ENCODE measurements at regions not wholly inside any gene's neighbourhood (a gene's known extent, or its start where the extent isn't known, plus 50 kb on each side); places are given as distances from the start of the nearest gene placed in this dataset.
"Not testable (repeated sequence)": the region's sequence is repeated elsewhere in the genome, so short reads cannot be mapped to it uniquely, and the experiment has no call there.

GRCh38 chr14:30410986-30411385 lies 148.0 kb upstream of the G2E3 start:
- Histone ChIP-seq H3K9me3 (peaks cover 0 to 5% (median 0%) of the 10 kb centered on the region in 4 donors), H3K4me3 (no peak overlapping the region), H3K27me3 (no peaks in the 10 kb centered on the region), H3K36me3 (no peaks in the 10 kb centered on the region), H3K4me1 (no peaks in the 10 kb centered on the region), H3K27ac (no peak overlapping the region)
- TF ChIP-seq POLR2AphosphoS5 (IDR thresholded peaks at IDR 0.05) (no peak), POLR2A (IDR thresholded peaks at IDR 0.05) (no peak), EP300 (IDR thresholded peaks at IDR 0.05) (no peak)
- TF ChIP-seq, protein P1, sequence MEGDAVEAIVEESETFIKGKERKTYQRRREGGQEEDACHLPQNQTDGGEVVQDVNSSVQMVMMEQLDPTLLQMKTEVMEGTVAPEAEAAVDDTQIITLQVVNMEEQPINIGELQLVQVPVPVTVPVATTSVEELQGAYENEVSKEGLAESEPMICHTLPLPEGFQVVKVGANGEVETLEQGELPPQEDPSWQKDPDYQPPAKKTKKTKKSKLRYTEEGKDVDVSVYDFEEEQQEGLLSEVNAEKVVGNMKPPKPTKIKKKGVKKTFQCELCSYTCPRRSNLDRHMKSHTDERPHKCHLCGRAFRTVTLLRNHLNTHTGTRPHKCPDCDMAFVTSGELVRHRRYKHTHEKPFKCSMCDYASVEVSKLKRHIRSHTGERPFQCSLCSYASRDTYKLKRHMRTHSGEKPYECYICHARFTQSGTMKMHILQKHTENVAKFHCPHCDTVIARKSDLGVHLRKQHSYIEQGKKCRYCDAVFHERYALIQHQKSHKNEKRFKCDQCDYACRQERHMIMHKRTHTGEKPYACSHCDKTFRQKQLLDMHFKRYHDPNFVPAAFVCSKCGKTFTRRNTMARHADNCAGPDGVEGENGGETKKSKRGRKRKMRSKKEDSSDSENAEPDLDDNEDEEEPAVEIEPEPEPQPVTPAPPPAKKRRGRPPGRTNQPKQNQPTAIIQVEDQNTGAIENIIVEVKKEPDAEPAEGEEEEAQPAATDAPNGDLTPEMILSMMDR (IDR thresholded peaks at IDR 0.05), result no peak
- no peak for DNase-seq
- WGBS, 5 donors, result 69 to 81% (median 79%) methylated on average over 4 of the region's 4 CpGs
- intact Hi-C loops (cut with DNase I; ENCODE audit: low total_unique reads), result no loop called here

DNA sequence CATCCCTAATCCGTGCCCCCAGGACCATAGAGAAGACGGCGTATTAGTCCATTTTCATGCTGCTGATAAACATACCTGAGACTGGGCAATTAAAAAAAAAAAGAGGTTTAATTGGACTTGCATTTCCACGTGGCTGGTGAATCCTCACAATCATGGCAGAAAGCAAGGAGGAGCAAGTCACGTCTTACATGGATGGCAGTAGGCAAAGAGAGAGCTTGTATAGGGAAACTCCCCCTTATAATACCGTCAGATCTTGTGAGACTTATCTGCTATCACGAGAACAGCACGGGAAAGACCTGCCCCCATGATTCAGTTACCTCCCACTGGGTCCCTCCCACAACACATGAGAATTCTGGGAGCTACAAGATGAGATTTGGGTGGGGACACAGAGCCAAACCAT lies 145.8 kb upstream of the G2E3 start:
- H3K27ac ChIP-seq; H3K27me3 ChIP-seq; H3K4me3 ChIP-seq; H3K4me1 ChIP-seq; intact Hi-C loops (cut with DNase I; ENCODE audit: low total_unique reads); H3K9me3 ChIP-seq; H3K36me3 ChIP-seq; DNase-seq: not testable (repeated sequence)
- 80 to 89% (median 84%) methylated on average over 8 of the region's 8 CpGs for WGBS, 5 donors

GRCh38 chr14:30417121-30417520 lies 141.8 kb upstream of the G2E3 start:
- no peaks in the 10 kb centered on the region for H3K36me3 ChIP-seq
- H3K27me3 ChIP-seq, result no peaks in the 10 kb centered on the region
- WGBS, 5 donors, result 88 to 100% (median 96%) methylated on average over 1 of the region's 1 CpG
- H3K4me1 ChIP-seq, result no peaks in the 10 kb centered on the region
- intact Hi-C loops (cut with DNase I; ENCODE audit: low total_unique reads), result no loop called here
- TF ChIP-seq EP300 (IDR thresholded peaks at IDR 0.05) (no peak), POLR2AphosphoS5 (IDR thresholded peaks at IDR 0.05) (no peak)
- H3K4me3 ChIP-seq, result no peak overlapping the region
- no peak for DNase-seq
- no peak overlapping the region for H3K27ac ChIP-seq
- H3K9me3 ChIP-seq, result peaks cover 0 to 5% (median 0%) of the 10 kb centered on the region in 4 donors

DNA sequence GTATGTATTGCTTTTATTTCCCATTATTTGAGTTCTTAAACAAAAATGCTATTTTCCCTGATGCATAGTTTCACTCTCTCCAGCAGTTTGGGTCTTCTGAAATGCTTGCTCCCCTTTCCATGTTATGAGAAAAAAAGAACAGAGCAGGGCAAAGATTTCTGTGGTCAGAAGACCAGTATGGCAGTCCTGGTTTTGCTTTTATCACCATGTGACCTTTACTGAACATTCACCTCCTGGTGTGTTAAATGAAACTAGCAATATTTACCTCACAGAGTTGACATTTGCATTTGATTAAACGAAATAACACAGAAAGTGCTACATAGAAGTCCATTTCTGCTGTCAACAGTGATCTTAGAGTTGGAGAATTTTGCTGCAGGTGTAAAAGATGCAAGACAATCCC lies 141.0 kb upstream of the G2E3 start:
- H3K27me3 ChIP-seq, result no peaks in the 10 kb centered on the region
- peaks cover 0 to 4% (median 0%) of the 10 kb centered on the region in 4 donors for H3K9me3 ChIP-seq
- no peak overlapping the region for H3K4me3 ChIP-seq
- no peak overlapping the region for H3K27ac ChIP-seq
- H3K36me3 ChIP-seq, result no peaks in the 10 kb centered on the region
- DNase-seq, result no peak
- no peaks in the 10 kb centered on the region for H3K4me1 ChIP-seq
- WGBS, 5 donors, result 14 to 45% (median 34%) methylated on average over 1 of the region's 1 CpG
- TF ChIP-seq, protein P1 (IDR thresholded peaks at IDR 0.05), result no peak
- TF ChIP-seq EP300 (IDR thresholded peaks at IDR 0.05), result no peak
- TF ChIP-seq POLR2AphosphoS5 (IDR thresholded peaks at IDR 0.05), result no peak
- TF ChIP-seq POLR2A (IDR thresholded peaks at IDR 0.05), result no peak
- intact Hi-C loops (cut with DNase I; ENCODE audit: low total_unique reads), result no loop called here

DNA sequence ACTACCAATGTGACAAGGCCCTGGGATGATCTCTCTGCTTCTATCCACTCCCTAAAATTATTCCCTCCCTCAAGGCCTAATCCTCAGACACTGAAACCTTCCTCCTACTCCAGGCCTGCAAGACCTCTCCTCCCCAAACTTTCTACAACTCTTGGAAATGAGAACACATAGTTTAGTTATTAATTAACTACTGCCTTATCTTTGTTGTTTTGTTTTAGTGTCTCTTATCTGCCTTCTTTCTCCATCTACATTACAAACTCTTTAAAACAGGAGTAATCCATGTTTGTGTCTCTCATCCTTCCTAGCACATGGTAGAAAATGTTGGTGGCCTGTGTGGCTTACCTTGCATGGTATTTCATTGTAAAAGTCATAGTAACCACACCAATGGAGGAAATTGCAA lies 139.9 kb upstream of the G2E3 start:
- no peaks in the 10 kb centered on the region for H3K9me3 ChIP-seq
- no peaks in the 10 kb centered on the region for H3K27me3 ChIP-seq
- H3K4me1 ChIP-seq, result no peaks in the 10 kb centered on the region
- TF ChIP-seq, protein P1 (IDR thresholded peaks at IDR 0.05), result no peak
- no peak for TF ChIP-seq POLR2A (IDR thresholded peaks at IDR 0.05)
- no peak for TF ChIP-seq POLR2AphosphoS5 (IDR thresholded peaks at IDR 0.05)
- no peak overlapping the region for H3K4me3 ChIP-seq
- H3K36me3 ChIP-seq, result no peaks in the 10 kb centered on the region
- no peak for DNase-seq
- intact Hi-C loops (cut with DNase I; ENCODE audit: low total_unique reads), result no loop called here
- H3K27ac ChIP-seq, result no peak overlapping the region

Measured in stomach (tissue), 8 donors.